ENCODE measurements at regions not wholly inside any gene's neighbourhood (a gene's known extent, or its start where the extent isn't known, plus 50 kb on each side); places are given as distances from the start of the nearest gene placed in this dataset.

GRCh38 chr15:62453375-62453774, 288.3 kb upstream of the C2CD4B start:
- H3K27ac ChIP-seq (replicated peaks): no peak overlapping the region

GRCh38 chr15:62453981-62454380, 288.9 kb upstream of the C2CD4B start:
- H3K4me3 ChIP-seq (replicated peaks; ENCODE audit: insufficient read depth, low read length): no peak overlapping the region
- H3K27me3 ChIP-seq (ENCODE audit: insufficient read depth, poor library complexity, severe bottlenecking): no peaks in the 10 kb centered on the region
- no peak for DNase-seq (ENCODE audit: low read depth in 1 of 2, low spot score in 1 of 2)
- H3K27ac ChIP-seq (replicated peaks): no peak overlapping the region
- TF ChIP-seq SPI1 (IDR thresholded peaks at IDR 0.05; ENCODE audit: borderline replicate concordance, low read depth): no peak
- TF ChIP-seq GABPA (IDR thresholded peaks at IDR 0.05; ENCODE audit: low read depth): no peak
- TF ChIP-seq POLR2AphosphoS5 (IDR thresholded peaks at IDR 0.05; ENCODE audit: low read depth): no peak
- TF ChIP-seq REST (IDR thresholded peaks at IDR 0.05; ENCODE audit: insufficient replicate concordance, low read depth): no peak
- no peak for TF ChIP-seq CTCF (IDR thresholded peaks at IDR 0.05; ENCODE audit: insufficient read depth, low read length)

More at GRCh38 chr15:62453375-62453774, 288.3 kb upstream of the C2CD4B start:
- DNase-seq (ENCODE audit: low read depth in 1 of 2, low spot score in 1 of 2): no peak
- TF ChIP-seq POLR2AphosphoS5 (IDR thresholded peaks at IDR 0.05; ENCODE audit: low read depth) (no peak), REST (IDR thresholded peaks at IDR 0.05; ENCODE audit: insufficient replicate concordance, low read depth) (no peak), GABPA (IDR thresholded peaks at IDR 0.05; ENCODE audit: low read depth) (no peak), CTCF (IDR thresholded peaks at IDR 0.05; ENCODE audit: insufficient read depth, low read length) (no peak)
- H3K27me3 ChIP-seq (ENCODE audit: insufficient read depth, poor library complexity, severe bottlenecking): no peaks in the 10 kb centered on the region
- H3K4me3 ChIP-seq (replicated peaks; ENCODE audit: insufficient read depth, low read length): no peak overlapping the region

GRCh38 chr15:62454567-62455172, 289.6 kb upstream of the C2CD4B start:
- DNase-seq (ENCODE audit: low read depth in 1 of 2, low spot score in 1 of 2): no peak

More at GRCh38 chr15:62454567-62455172, 289.6 kb upstream of the C2CD4B start:
- Histone ChIP-seq H3K27ac (replicated peaks) (no peak overlapping the region), H3K27me3 (ENCODE audit: insufficient read depth, poor library complexity, severe bottlenecking) (no peaks in the 10 kb centered on the region), H3K4me3 (replicated peaks; ENCODE audit: insufficient read depth, low read length) (no peak overlapping the region)
- TF ChIP-seq POLR2AphosphoS5 (IDR thresholded peaks at IDR 0.05; ENCODE audit: low read depth) (no peak), GABPA (IDR thresholded peaks at IDR 0.05; ENCODE audit: low read depth) (no peak), SPI1 (IDR thresholded peaks at IDR 0.05; ENCODE audit: borderline replicate concordance, low read depth) (no peak), CTCF (IDR thresholded peaks at IDR 0.05; ENCODE audit: insufficient read depth, low read length) (no peak), REST (IDR thresholded peaks at IDR 0.05; ENCODE audit: insufficient replicate concordance, low read depth) (no peak)
